T47D (cell line): ENCODE measurements at regions not wholly inside any gene's neighbourhood (a gene's known extent, or its start where the extent isn't known, plus 50 kb on each side); places are given as distances from the start of the nearest gene placed in this dataset.

Source experiments
- DNase-seq, 2 experiments: peaks; one replicate each; pipeline versions ENCODE4 v3.0.0 to v3.0.0-alpha.2; 2011 to 2012; ENCODE audit warnings: low read depth in 1 of 2, low spot score in 1 of 2
- JUND ChIP-seq: IDR thresholded peaks from 2 replicates; pipeline ENCODE4 v1.6.1; 2012; ENCODE audit warnings: low read depth
- in situ Hi-C: cut with HindIII; loops from 2 replicates; pipeline ENCODE4 v1.10.0; 2016; ENCODE audit warnings: low sequenced_read_pairs, low pct_unique_long_range_greater_than_20kb

GRCh38 chr4:96092151-96092705 lies 252.3 kb downstream of the PDHA2 start:
- in situ Hi-C loops, result no loop called here
- no peak for TF ChIP-seq JUND
- DNase-seq, result no peak

GRCh38 chr4:96093057-96093456 lies 253.2 kb downstream of the PDHA2 start:
- in situ Hi-C loops, result no loop called here
- TF ChIP-seq JUND, result no peak
- no peak for DNase-seq

GRCh38 chr4:96093563-96093962 lies 253.7 kb downstream of the PDHA2 start:
- in situ Hi-C loops, result no loop called here
- TF ChIP-seq JUND, result no peak

DNA sequence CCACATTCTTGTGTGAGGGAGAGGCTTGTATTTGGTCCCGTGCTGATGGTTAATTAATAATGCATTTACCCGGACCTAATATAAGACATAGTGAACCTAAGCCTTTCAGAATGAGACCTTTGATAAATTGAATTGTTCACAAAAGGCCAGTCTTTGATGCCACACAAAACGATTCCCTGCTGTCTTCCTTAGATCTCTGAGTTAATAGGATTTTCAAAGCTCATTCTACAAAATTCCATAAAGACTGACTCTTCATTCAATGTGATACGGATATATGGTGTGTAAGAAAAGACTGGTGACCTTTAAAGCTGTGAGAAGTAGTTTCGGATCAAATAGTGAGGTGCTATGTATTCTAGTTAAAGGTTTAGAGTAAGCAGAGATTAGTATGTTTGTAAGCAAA lies 254.3 kb downstream of the PDHA2 start:
- in situ Hi-C loops, result no loop called here
- no peak for DNase-seq
- no peak for TF ChIP-seq JUND

More at GRCh38 chr4:96093563-96093962, 253.7 kb downstream of the PDHA2 start:
- no peak for DNase-seq

GRCh38 chr4:96097040-96097607 lies 257.2 kb downstream of the PDHA2 start:
- no peak for TF ChIP-seq JUND
- no peak for DNase-seq
- in situ Hi-C loops, result no loop called here

DNA sequence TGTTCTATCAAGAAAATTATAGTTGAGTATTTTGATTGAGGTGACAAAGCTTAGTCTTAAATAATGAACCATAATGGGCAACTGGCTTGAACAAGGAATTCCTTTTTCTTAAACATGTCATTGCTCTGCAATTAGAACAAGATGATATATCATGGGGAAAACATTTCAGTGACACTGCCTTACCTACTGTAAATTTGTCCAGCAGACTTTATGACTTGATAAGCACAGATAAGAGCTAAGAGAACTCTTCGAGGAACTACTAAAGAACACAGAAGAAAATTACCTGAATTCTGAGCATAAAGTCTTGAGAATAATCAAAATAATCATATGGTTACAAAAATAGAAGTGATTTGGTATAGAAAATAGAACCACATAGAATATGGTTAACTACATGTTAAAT lies 257.8 kb downstream of the PDHA2 start:
- in situ Hi-C loops, result no loop called here
- no peak for DNase-seq
- no peak for TF ChIP-seq JUND

DNA sequence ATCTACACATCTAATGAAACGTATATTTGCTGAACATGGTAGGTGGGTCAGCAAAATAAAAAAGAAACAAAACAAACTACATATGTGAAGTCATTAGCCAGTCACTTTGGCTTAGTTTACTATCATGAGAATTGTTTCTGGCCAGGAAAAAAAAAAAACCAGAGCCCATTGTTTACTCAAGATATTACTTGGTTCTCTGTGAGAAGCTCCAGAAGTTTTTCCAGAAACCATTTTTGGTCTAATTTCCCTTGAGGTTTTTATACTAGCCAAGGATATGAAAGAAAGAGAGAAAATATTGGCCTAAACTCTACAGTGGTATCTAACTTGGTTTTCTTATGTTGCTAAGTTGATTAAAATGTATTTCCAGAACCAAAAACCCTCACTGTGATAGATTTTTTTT lies 259.1 kb downstream of the PDHA2 start:
- in situ Hi-C loops, result no loop called here
- TF ChIP-seq JUND, result no peak
- no peak for DNase-seq

- in situ Hi-C loops, result no loop called here
- no peak for TF ChIP-seq JUND
- no peak for DNase-seq
These were observed 262.7 kb downstream of the PDHA2 start for GRCh38 chr4:96102541-96103026.

- no peak for DNase-seq
- no peak for TF ChIP-seq JUND
- in situ Hi-C loops, result no loop called here
These were observed 263.2 kb downstream of the PDHA2 start for GRCh38 chr4:96103086-96103485.

GRCh38 chr4:96108146-96108545 lies 268.3 kb downstream of the PDHA2 start:
- TF ChIP-seq JUND, result no peak
- in situ Hi-C loops, result no loop called here
- DNase-seq, result no peak

- DNase-seq, result no peak
- no peak for TF ChIP-seq JUND
- in situ Hi-C loops, result no loop called here
These were observed 272.7 kb downstream of the PDHA2 start for GRCh38 chr4:96112631-96113030.

- TF ChIP-seq JUND, result no peak
- no peak for DNase-seq
- in situ Hi-C loops, result no loop called here
These were observed 280.3 kb downstream of the PDHA2 start for GRCh38 chr4:96120206-96120605.

DNA sequence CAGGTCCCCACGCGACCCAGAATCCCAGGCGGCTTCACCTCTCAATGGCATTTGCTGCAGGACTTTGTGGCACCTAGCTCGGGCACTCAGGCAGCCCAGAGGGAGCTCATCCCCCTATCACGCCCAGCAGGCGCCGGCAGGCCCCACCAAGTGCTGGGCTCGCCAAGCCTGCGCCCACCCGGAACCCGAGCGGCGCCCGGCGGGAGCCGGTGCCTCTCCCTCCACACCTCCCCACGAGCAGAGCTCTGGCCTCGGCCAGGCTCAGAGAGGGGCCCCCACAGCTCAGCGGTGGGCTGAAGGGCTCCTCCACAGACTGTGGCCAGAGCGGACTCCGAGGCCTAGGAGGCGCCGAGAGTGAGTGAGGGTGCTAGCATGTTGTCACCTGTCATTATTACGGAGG lies 286.3 kb downstream of the PDHA2 start:
- no peak for TF ChIP-seq JUND
- in situ Hi-C loops, result no loop called here
- DNase-seq, result no peak

DNA sequence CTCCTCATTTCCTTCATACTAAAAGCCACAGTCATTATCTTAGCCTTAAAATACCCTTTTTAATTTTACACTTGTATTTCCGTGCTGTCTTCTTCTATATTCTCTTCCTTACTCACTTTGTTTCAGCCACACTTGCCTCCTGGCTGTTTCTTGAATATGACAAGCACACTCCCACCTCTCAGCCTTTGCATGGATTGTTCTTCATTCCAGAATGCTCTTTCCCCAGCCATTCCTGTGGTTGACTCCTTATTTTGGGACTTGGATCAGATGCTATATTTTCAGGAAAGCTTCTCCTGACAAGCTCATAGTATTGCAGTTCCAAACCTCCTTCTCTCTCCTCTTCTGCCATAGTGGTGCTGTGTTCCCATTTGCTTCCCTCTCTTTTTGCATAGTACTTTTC lies 291.3 kb downstream of the PDHA2 start:
- no peak for TF ChIP-seq JUND
- in situ Hi-C loops, result no loop called here
- DNase-seq, result no peak

- no peak for DNase-seq
- in situ Hi-C loops, result no loop called here
- TF ChIP-seq JUND, result no peak
These were observed 294.9 kb downstream of the PDHA2 start for GRCh38 chr4:96134806-96135205.
